ENCODE measurements at regions not wholly inside any gene's neighbourhood (a gene's known extent, or its start where the extent isn't known, plus 50 kb on each side); places are given as distances from the start of the nearest gene placed in this dataset.

DNA sequence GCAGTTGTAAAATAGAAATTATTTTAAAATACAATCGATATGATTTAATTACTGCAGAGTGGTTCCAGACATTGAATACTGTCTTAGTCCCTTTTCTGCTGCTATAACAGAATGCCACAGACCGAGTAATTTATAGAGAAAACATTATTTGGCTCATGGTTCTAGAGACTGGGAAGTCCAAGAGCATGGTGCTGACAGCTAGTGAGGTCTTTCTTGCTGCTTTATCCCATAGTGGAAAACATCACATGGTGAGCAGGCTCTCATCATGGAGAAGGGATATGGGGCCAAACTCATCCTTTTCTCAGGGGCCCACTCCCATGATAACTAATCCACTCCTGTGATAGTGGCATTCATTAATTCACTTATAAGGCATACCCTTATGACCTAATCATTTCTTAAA lies 120.0 kb upstream of the TBL1XR1 start:
- TF ChIP-seq, protein P1, sequence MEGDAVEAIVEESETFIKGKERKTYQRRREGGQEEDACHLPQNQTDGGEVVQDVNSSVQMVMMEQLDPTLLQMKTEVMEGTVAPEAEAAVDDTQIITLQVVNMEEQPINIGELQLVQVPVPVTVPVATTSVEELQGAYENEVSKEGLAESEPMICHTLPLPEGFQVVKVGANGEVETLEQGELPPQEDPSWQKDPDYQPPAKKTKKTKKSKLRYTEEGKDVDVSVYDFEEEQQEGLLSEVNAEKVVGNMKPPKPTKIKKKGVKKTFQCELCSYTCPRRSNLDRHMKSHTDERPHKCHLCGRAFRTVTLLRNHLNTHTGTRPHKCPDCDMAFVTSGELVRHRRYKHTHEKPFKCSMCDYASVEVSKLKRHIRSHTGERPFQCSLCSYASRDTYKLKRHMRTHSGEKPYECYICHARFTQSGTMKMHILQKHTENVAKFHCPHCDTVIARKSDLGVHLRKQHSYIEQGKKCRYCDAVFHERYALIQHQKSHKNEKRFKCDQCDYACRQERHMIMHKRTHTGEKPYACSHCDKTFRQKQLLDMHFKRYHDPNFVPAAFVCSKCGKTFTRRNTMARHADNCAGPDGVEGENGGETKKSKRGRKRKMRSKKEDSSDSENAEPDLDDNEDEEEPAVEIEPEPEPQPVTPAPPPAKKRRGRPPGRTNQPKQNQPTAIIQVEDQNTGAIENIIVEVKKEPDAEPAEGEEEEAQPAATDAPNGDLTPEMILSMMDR (IDR thresholded peaks at IDR 0.05; ENCODE audit: extremely low read depth, missing control alignments) = no peak
- DNase-seq (ENCODE audit: low spot score) = no peak

DNA sequence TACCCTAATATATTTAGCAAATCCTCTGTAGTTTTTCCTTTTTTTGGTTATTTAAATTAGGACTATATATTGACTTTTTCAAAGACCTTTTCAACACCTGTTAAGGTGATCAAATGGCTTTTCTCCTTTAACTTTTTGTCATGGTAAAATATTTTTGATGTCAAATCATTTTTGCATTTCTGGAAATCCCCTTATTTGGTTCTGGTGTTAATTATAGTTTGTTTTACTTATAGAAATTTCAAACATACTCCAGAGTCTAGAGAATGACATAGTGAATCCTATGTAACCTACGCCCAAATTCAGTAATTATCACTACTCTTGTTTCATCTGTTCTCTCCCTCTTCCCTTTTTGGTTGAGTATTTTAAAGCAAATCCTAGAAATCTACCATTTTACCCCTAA lies 121.3 kb upstream of the TBL1XR1 start:
- TF ChIP-seq, protein P1 (IDR thresholded peaks at IDR 0.05; ENCODE audit: extremely low read depth, missing control alignments) = no peak
- DNase-seq (ENCODE audit: low spot score) = no peak

DNA sequence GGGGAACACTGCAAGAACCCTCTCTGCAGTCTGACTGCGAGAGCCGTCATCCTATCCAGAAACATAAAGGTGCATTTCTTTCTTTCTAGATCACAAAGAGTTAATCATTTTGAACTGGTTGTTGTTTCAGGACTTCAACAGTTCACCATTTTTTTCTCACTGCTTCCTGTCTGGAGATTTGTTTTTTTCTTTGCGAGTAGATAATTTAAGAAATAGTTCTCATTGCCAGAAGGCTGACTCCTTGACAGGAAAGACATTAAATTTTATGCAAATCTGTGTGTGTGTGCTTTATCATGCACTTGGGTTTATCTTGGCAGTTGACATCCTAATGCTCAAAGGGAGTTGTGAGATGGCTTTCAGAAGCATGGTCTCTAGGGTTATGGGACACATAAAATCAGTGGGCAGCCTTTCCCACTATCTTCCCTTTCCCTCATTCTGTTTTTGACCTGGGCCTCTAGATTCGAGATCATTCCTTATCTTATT lies 123.5 kb upstream of the TBL1XR1 start:
- DNase-seq (ENCODE audit: low spot score) = no peak

DNA sequence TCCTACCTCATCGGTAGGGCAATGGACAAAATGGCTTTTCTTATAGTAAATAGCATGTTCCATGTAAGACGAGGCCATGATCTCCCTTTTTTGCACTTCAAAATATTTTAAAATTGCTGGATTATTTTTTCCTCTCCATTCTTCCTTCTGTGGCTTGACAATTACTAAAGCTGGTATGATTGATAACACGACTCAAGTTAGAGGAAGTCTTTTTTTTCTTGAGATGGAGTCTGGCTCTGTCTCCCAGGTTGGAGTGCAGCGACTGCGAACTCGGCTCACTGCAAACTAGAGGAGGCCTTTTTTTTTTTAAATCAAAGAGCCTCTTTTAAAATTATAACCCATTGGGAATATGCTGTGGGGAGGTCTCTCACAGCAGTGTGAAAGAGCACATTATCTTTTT lies 124.5 kb upstream of the TBL1XR1 start:
- no peak for DNase-seq (ENCODE audit: low spot score)
- TF ChIP-seq, protein P1 (IDR thresholded peaks at IDR 0.05; ENCODE audit: extremely low read depth, missing control alignments) = no peak

More for the DNA sequence above, 123.5 kb upstream of the TBL1XR1 start:
- TF ChIP-seq, protein P1 (IDR thresholded peaks at IDR 0.05; ENCODE audit: extremely low read depth, missing control alignments) = no peak

DNA sequence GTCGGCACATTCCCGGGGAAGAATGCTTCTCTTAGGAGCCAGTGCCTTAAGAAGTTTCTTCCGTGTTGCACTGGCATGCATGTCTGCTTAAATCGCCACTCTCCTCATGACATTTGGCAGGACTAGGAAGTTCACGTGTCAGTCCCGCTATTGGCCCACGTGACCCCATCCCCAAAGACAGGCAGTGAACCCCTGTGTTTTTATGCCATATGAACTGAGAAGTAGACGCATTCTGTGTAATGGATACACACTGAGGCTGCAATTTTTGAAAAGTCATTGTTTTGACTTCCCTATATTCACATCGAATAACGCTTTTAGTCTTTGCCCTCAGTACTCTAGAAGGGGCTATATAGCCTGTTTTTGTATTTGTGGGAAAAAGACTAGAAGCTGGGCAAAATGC lies 125.6 kb upstream of the TBL1XR1 start:
- TF ChIP-seq, protein P1 (IDR thresholded peaks at IDR 0.05; ENCODE audit: extremely low read depth, missing control alignments) = no peak
- DNase-seq (ENCODE audit: low spot score) = no peak

DNA sequence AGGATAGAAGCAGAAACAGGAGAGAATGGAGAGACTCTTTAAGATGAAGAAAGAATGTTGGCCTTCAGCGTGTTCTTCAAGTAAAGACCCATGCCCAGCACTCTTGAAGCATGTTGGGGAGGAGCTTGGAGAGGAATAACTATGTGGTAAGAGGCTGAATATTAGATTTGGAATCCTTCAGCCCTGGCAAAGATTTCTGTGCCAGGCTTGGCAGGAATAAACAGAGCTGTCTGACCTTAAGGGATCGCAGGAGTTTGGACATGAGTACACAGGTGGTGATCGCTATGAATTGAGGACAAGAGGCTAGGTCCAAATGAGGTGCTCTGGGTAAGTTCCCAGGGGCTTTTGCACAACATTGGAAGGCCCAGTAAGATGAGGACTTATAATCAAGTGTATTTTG lies 132.6 kb upstream of the TBL1XR1 start:
- DNase-seq (ENCODE audit: low spot score) = no peak
- TF ChIP-seq, protein P1 (IDR thresholded peaks at IDR 0.05; ENCODE audit: extremely low read depth, missing control alignments) = no peak

DNA sequence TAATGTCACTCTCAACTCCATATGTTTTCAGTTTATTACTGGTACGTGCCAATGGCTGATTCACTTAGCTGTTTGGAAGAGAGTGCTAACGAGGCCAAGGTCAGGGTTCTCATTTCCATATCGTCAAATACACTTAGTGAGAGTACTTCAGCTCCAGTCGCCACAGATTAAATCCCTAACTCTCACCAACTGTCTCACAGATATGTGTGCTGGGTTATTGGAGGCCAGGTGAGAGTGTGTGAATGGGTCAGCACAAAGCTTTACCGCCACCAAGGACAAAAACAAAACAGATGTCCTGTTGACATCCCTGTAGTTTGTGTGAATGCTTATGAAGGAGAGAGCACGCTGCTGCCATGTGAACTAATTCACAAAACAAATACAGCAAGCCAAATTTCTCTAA lies 133.5 kb upstream of the TBL1XR1 start:
- TF ChIP-seq, protein P1 (IDR thresholded peaks at IDR 0.05; ENCODE audit: extremely low read depth, missing control alignments) = no peak
- DNase-seq (ENCODE audit: low spot score) = no peak
